ENCODE measurements at regions not wholly inside any gene's neighbourhood (a gene's known extent, or its start where the extent isn't known, plus 50 kb on each side); places are given as distances from the start of the nearest gene placed in this dataset. TPM values are rescaled to one million over a fixed set of nuclear protein-coding genes. Genes with fewer than 3 reads are reported as not detected.

GRCh38 chr1:14539309-14539708, 59.2 kb upstream of the KAZN start:
- H3K36me3 ChIP-seq (ENCODE audit: control insufficient read depth, insufficient read depth, low read length), result no peaks in the 10 kb centered on the region
- H3K27ac ChIP-seq (ENCODE audit: low read depth, low read length), result no peak overlapping the region
- no peaks in the 10 kb centered on the region for H3K27me3 ChIP-seq (ENCODE audit: control insufficient read depth, insufficient read depth, low read length)
- H3K4me1 ChIP-seq (ENCODE audit: control insufficient read depth, insufficient read depth, low read length), result no peaks in the 10 kb centered on the region
- 89% methylated on average over 1 of the region's 3 CpGs for WGBS (ENCODE audit: insufficient coverage)
- no peak overlapping the region for H3K4me3 ChIP-seq (ENCODE audit: low read depth, low read length)
- no peak for DNase-seq (ENCODE audit: low read depth in 4 of 6, low spot score in 6 of 6)
- H3K9me3 ChIP-seq (ENCODE audit: control insufficient read depth, insufficient read depth, low read length), result peaks cover 2% of the 10 kb centered on the region

- H3K27ac ChIP-seq (ENCODE audit: low read depth, low read length), result no peak overlapping the region
- H3K4me3 ChIP-seq (ENCODE audit: low read depth, low read length), result no peak overlapping the region
- peak in 2 of 6 donors; percentile 35 to 70 for DNase-seq (ENCODE audit: low read depth in 4 of 6, low spot score in 6 of 6)
- 37% methylated on average over 3 of the region's 9 CpGs for WGBS (ENCODE audit: insufficient coverage)
- H3K36me3 ChIP-seq (ENCODE audit: control insufficient read depth, insufficient read depth, low read length), result no peaks in the 10 kb centered on the region
- H3K4me1 ChIP-seq (ENCODE audit: control insufficient read depth, insufficient read depth, low read length), result no peaks in the 10 kb centered on the region
- peaks cover 2% of the 10 kb centered on the region for H3K9me3 ChIP-seq (ENCODE audit: control insufficient read depth, insufficient read depth, low read length)
- no peaks in the 10 kb centered on the region for H3K27me3 ChIP-seq (ENCODE audit: control insufficient read depth, insufficient read depth, low read length)
Observed at GRCh38 chr1:14539953-14540563, 58.4 kb upstream of the KAZN start.

GRCh38 chr1:14541348-14541747, 57.1 kb upstream of the KAZN start:
- Histone ChIP-seq H3K9me3 (ENCODE audit: control insufficient read depth, insufficient read depth, low read length) (peaks cover 2% of the 10 kb centered on the region), H3K4me1 (ENCODE audit: control insufficient read depth, insufficient read depth, low read length) (no peaks in the 10 kb centered on the region), H3K27me3 (ENCODE audit: control insufficient read depth, insufficient read depth, low read length) (no peaks in the 10 kb centered on the region), H3K27ac (ENCODE audit: low read depth, low read length) (no peak overlapping the region), H3K4me3 (ENCODE audit: low read depth, low read length) (no peak overlapping the region), H3K36me3 (ENCODE audit: control insufficient read depth, insufficient read depth, low read length) (no peaks in the 10 kb centered on the region)
- 73% methylated on average over 5 of the region's 5 CpGs for WGBS (ENCODE audit: insufficient coverage)
- DNase-seq (ENCODE audit: low read depth in 4 of 6, low spot score in 6 of 6), result no peak

GRCh38 chr1:14543191-14543840, 55.2 kb upstream of the KAZN start:
- no peaks in the 10 kb centered on the region for H3K36me3 ChIP-seq (ENCODE audit: control insufficient read depth, insufficient read depth, low read length)
- H3K27ac ChIP-seq (ENCODE audit: low read depth, low read length), result no peak overlapping the region
- H3K4me1 ChIP-seq (ENCODE audit: control insufficient read depth, insufficient read depth, low read length), result no peaks in the 10 kb centered on the region
- no peak overlapping the region for H3K4me3 ChIP-seq (ENCODE audit: low read depth, low read length)
- no peaks in the 10 kb centered on the region for H3K27me3 ChIP-seq (ENCODE audit: control insufficient read depth, insufficient read depth, low read length)
- H3K9me3 ChIP-seq (ENCODE audit: control insufficient read depth, insufficient read depth, low read length), result peaks cover 2% of the 10 kb centered on the region
- WGBS (ENCODE audit: insufficient coverage), result 83% methylated on average over 2 of the region's 7 CpGs
- DNase-seq (ENCODE audit: low read depth in 4 of 6, low spot score in 6 of 6), result peak in 1 of 6 donors; percentile 74

GRCh38 chr1:14544319-14544718, 54.2 kb upstream of the KAZN start:
- H3K4me3 ChIP-seq (ENCODE audit: low read depth, low read length), result no peak overlapping the region
- no peaks in the 10 kb centered on the region for H3K36me3 ChIP-seq (ENCODE audit: control insufficient read depth, insufficient read depth, low read length)
- H3K4me1 ChIP-seq (ENCODE audit: control insufficient read depth, insufficient read depth, low read length), result no peaks in the 10 kb centered on the region
- WGBS (ENCODE audit: insufficient coverage), result no CpG with 5 or more reads among the region's 2 CpGs
- no peak overlapping the region for H3K27ac ChIP-seq (ENCODE audit: low read depth, low read length)
- H3K9me3 ChIP-seq (ENCODE audit: control insufficient read depth, insufficient read depth, low read length), result no peaks in the 10 kb centered on the region
- DNase-seq (ENCODE audit: low read depth in 4 of 6, low spot score in 6 of 6), result no peak
- H3K27me3 ChIP-seq (ENCODE audit: control insufficient read depth, insufficient read depth, low read length), result no peaks in the 10 kb centered on the region

- H3K27ac ChIP-seq (ENCODE audit: low read depth, low read length), result no peak overlapping the region
- 74% methylated on average over 3 of the region's 4 CpGs for WGBS (ENCODE audit: insufficient coverage)
Observed at GRCh38 chr1:14545422-14546025, 53.0 kb upstream of the KAZN start.

GRCh38 chr1:14546416-14546815, 52.1 kb upstream of the KAZN start:
- Histone ChIP-seq H3K27me3 (ENCODE audit: control insufficient read depth, insufficient read depth, low read length) (no peaks in the 10 kb centered on the region), H3K27ac (ENCODE audit: low read depth, low read length) (no peak overlapping the region), H3K9me3 (ENCODE audit: control insufficient read depth, insufficient read depth, low read length) (no peaks in the 10 kb centered on the region), H3K4me1 (ENCODE audit: control insufficient read depth, insufficient read depth, low read length) (no peaks in the 10 kb centered on the region), H3K36me3 (ENCODE audit: control insufficient read depth, insufficient read depth, low read length) (no peaks in the 10 kb centered on the region), H3K4me3 (ENCODE audit: low read depth, low read length) (no peak overlapping the region)
- peak in 1 of 6 donors; percentile 60 for DNase-seq (ENCODE audit: low read depth in 4 of 6, low spot score in 6 of 6)
- WGBS (ENCODE audit: insufficient coverage), result 67% methylated on average over 2 of the region's 3 CpGs

More at GRCh38 chr1:14545422-14546025, 53.0 kb upstream of the KAZN start:
- Histone ChIP-seq H3K36me3 (ENCODE audit: control insufficient read depth, insufficient read depth, low read length) (no peaks in the 10 kb centered on the region), H3K4me3 (ENCODE audit: low read depth, low read length) (no peak overlapping the region), H3K27me3 (ENCODE audit: control insufficient read depth, insufficient read depth, low read length) (no peaks in the 10 kb centered on the region), H3K9me3 (ENCODE audit: control insufficient read depth, insufficient read depth, low read length) (no peaks in the 10 kb centered on the region), H3K4me1 (ENCODE audit: control insufficient read depth, insufficient read depth, low read length) (no peaks in the 10 kb centered on the region)
- DNase-seq (ENCODE audit: low read depth in 4 of 6, low spot score in 6 of 6), result no peak

Small RNAs in the stretch of these regions (small RNA-seq; reads per million reads assigned to genes)
- gene RNU6-1265P (ENCODE audit: low replicate concordance), result not detected
